ENCODE measurements at regions not wholly inside any gene's neighbourhood (a gene's known extent, or its start where the extent isn't known, plus 50 kb on each side); places are given as distances from the start of the nearest gene placed in this dataset.

GRCh38 chr15:67922971-67923945, 83.4 kb upstream of the RNU6-1 start:
- no peak for TF ChIP-seq CTCF (IDR thresholded peaks at IDR 0.05)
- TF ChIP-seq POLR2A (IDR thresholded peaks at IDR 0.05): no peak
- TF ChIP-seq POLR2AphosphoS5 (IDR thresholded peaks at IDR 0.05): peak; percentile 53 to 77 (median 60)
